Activated T-cell treated with anti-CD3 and anti-CD28 coated beads, Interleukin-2, amount 50 U/mL, for 24 hours (primary cell): ENCODE measurements at regions not wholly inside any gene's neighbourhood (a gene's known extent, or its start where the extent isn't known, plus 50 kb on each side); places are given as distances from the start of the nearest gene placed in this dataset.
"Not testable (repeated sequence)": the region's sequence is repeated elsewhere in the genome, so short reads cannot be mapped to it uniquely, and the experiment has no call there.

Source experiments
- DNase-seq: peaks from one replicate; pipeline ENCODE4 v3.0.0-alpha.2; 2020
- H3K27ac Mint-ChIP-seq: 2 replicates; pipeline ENCODE4 v1.8.0; 2020; ENCODE audit warnings: mild to moderate bottlenecking, mixed read lengths
- H3K27me3 Mint-ChIP-seq: 2 replicates; pipeline ENCODE4 v1.8.0; 2020; ENCODE audit warnings: mixed read lengths
- H3K36me3 Mint-ChIP-seq: 2 replicates; pipeline ENCODE4 v1.8.0; 2020; ENCODE audit warnings: low read depth, mixed read lengths
- H3K4me1 Mint-ChIP-seq: 2 replicates; pipeline ENCODE4 v1.8.0; 2020; ENCODE audit warnings: low read depth, mixed read lengths
- H3K4me3 Mint-ChIP-seq: 2 replicates; pipeline ENCODE4 v1.8.0; 2020; ENCODE audit warnings: mild to moderate bottlenecking, moderate library complexity, mixed read lengths
- H3K9me3 Mint-ChIP-seq: 2 replicates; pipeline ENCODE4 v1.8.0; 2020; ENCODE audit warnings: mixed read lengths

DNA sequence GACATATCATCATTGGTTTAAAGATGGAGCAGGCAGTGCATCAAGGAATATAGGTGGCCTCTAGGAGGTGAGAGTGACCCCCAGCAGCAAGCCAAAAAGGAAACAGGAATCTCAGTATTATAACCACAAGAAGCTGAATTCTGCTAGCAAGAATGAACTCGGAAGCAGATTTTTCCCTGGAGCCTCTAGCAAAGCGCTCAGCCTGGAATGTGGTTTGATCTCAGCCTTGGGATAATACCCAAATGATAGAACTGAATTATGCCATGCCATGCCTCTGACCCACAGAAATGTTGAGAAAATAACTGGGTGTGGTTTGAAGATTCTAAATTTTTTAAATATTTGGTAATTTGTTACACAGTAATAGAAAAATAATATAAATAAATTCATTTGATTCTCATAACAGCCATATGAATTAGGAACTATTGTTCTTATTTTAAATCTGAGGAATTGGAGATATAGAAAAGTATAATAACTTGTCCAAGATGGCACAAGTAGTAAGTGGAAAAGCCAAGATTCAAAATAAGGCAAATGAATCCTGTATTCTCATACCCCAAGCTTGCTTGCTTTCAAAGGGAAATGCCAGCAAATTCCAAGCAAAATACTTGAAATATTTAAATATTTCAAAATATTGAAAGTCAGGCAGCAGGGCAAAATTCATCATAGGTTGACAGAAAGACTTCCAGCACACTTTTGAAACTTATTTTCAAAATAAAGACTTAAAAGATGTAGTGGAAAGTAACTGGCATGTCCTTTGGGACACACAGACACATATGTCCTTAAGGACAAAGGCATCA lies 567.4 kb downstream of the KCNA4 start:
- no peaks in the 10 kb centered on the region for H3K4me1 Mint-ChIP-seq
- H3K27ac Mint-ChIP-seq: no peak overlapping the region
- no peak overlapping the region for H3K4me3 Mint-ChIP-seq
- peaks cover 4% of the 10 kb centered on the region for H3K9me3 Mint-ChIP-seq
- no peak for DNase-seq
- H3K27me3 Mint-ChIP-seq: no peaks in the 10 kb centered on the region
- H3K36me3 Mint-ChIP-seq: no peaks in the 10 kb centered on the region

DNA sequence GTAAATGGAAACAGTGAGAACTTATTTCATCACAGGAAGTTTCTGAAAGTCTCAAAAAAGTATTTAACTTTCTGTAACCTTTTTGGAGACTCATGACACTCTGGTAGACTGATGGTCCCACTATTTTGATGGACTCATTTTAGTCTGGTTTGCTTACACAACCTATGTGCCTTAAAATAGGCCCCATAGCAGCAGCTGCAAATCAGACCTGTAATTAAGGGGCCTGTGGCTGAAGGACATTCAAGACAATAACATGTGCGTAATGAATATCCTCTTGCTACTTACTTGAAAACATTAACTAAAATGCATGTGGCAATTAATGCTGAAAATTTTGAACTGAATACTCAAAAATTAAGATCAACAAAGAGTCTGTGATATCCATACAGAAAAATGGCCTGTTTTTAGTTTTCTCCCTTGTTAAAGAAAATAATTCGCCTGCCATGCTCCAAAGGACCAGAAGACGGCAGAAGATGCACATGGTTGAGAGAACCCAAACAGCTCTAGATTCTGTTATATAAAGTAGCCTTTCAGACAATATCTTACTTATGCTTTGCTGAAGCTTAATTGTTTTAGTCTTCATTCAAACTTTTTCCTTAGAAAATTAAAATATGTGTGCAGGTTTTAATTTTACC lies 568.5 kb downstream of the KCNA4 start:
- H3K9me3 Mint-ChIP-seq: peaks cover 4% of the 10 kb centered on the region
- no peak overlapping the region for H3K27ac Mint-ChIP-seq
- DNase-seq: no peak
- H3K27me3 Mint-ChIP-seq: no peaks in the 10 kb centered on the region
- H3K4me3 Mint-ChIP-seq: no peak overlapping the region
- no peaks in the 10 kb centered on the region for H3K36me3 Mint-ChIP-seq
- no peaks in the 10 kb centered on the region for H3K4me1 Mint-ChIP-seq

DNA sequence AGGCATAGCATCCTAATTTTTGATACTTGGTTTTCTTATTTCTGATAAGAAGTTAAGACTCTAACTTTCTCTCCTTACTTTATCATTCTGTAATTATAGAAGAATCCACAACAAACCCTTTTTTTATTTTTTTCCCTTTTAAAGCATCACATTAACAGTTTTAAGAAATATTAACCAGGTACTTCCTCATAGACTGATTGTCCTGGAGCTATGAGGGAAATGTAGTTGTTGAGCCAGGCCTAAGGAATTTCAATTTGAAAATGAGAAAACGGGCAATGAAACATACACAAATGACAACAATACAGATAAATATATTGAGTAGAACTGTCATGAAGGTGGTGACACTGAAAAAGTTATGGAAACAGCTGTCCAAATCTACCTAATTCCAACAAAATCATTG lies 569.0 kb downstream of the KCNA4 start:
- no peaks in the 10 kb centered on the region for H3K4me1 Mint-ChIP-seq
- no peaks in the 10 kb centered on the region for H3K27me3 Mint-ChIP-seq
- no peaks in the 10 kb centered on the region for H3K36me3 Mint-ChIP-seq
- H3K9me3 Mint-ChIP-seq: peaks cover 4% of the 10 kb centered on the region
- H3K27ac Mint-ChIP-seq: no peak overlapping the region
- no peak overlapping the region for H3K4me3 Mint-ChIP-seq
- DNase-seq: no peak

DNA sequence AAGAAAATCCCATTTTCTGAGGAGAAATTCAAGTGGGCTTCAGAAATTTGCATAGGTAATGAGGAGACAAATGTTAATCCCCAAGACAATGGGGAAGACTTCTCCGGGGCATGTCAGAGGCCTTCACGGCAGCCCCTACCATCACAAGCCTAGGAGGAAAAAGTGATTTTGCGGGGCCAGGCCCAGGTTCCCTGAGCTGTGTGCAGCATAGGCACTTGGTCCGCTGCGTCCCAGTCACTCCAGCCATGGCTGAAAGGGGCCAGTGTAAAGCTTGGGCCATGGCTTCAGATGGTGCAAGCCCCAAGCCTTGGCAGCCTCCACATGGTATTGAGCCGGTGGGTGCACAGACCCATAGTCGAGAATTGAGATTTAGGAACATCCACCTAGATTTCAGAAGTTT lies 570.7 kb downstream of the KCNA4 start:
- H3K27ac Mint-ChIP-seq: no peak overlapping the region
- H3K9me3 Mint-ChIP-seq: peaks cover 4% of the 10 kb centered on the region
- DNase-seq: no peak
- H3K27me3 Mint-ChIP-seq: no peaks in the 10 kb centered on the region
- H3K4me3 Mint-ChIP-seq: no peak overlapping the region
- H3K4me1 Mint-ChIP-seq: no peaks in the 10 kb centered on the region
- no peaks in the 10 kb centered on the region for H3K36me3 Mint-ChIP-seq

DNA sequence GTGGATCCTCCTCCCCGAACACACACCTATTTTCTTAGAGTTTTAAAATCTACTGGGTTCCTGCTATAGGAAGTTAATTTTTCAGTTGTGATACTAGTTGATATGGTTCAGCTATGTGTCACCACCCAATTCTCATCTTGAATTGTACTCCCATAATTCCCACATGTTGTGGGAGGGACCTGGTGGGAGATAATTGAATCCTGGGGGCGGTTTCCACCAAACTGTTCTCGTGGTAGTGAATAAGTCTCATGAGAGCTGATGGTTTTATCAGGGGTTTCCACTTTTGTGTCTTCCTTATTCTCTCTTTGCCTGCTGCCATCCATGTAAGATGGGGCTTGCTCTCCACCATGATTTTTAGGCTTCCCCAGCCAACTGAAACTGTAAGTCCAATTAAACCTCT lies 571.6 kb downstream of the KCNA4 start:
- not testable (repeated sequence) for H3K27ac Mint-ChIP-seq, H3K36me3 Mint-ChIP-seq, H3K4me1 Mint-ChIP-seq, DNase-seq, H3K27me3 Mint-ChIP-seq, H3K4me3 Mint-ChIP-seq, H3K9me3 Mint-ChIP-seq

DNA sequence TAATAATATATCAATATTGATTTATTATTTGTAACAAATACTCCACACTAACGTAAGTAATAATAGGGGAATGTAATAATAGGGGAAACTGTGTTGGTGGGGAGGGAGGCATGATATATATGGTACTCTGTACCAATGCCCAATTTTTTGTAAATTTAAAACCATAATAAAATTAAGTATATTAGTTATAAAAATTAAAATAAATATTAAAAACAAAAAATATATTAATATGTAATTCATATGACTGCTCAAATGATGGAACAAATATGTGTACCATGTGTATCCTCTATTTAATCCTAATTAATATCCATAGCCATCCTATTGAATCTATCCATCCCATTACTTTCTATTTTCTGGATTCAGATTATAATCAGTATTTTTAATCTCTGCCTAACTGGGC lies 578.0 kb downstream of the KCNA4 start:
- Mint-ChIP-seq H3K27ac (no peak overlapping the region), H3K27me3 (no peaks in the 10 kb centered on the region), H3K4me1 (no peaks in the 10 kb centered on the region), H3K9me3 (peaks cover 9% of the 10 kb centered on the region), H3K4me3 (no peak overlapping the region), H3K36me3 (no peaks in the 10 kb centered on the region)
- no peak for DNase-seq

DNA sequence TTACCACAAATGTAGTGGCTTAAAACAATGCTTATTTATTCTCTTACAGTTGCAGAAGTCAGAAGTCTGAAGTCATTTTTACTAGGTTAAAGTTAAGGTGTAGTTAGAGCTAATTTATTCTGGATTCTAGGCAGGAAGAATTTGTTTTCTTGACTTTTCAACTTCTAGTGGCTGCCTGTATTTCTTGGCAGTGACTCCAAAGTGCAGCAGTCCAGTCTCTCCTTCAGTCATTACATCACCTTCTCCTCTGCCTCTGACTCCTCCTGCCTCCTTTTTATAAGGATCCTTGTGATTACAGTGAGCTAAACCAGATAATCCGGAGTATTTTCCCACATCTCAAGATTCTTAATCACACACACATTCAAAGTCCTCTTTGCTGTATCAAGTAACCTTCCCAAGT lies 581.4 kb downstream of the KCNA4 start:
- Mint-ChIP-seq H3K27me3 (no peaks in the 10 kb centered on the region), H3K36me3 (no peaks in the 10 kb centered on the region), H3K4me3 (no peak overlapping the region), H3K9me3 (peaks cover 6% of the 10 kb centered on the region), H3K27ac (no peak overlapping the region), H3K4me1 (no peaks in the 10 kb centered on the region)
- DNase-seq: no peak

DNA sequence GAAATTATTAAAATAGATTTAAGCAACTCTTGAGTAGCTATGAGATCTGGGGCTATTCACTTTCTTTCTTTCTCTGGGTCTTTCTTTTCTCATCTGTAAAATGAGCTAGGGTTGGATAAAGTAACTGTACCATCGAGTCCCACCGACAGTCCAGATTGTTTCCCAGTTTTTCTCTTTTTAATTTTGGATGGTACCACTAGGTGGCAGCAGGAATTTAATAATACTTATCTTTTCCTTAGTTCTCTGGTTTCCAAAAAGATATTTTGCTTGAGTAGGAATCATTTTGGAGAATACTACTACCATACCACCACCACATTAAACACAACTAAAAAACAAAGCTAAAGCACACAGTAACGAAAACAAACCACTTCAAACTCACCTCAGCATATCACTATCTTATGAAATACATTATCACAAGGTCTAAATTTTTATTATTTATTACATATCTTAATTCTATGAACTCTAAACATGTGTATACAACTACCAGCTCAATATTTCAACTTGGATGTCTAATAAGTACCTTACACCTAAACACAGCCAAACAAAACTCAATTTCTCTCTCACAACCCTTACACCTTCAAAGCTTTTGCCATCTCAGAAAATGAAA lies 584.0 kb downstream of the KCNA4 start:
- H3K4me1 Mint-ChIP-seq: no peaks in the 10 kb centered on the region
- H3K4me3 Mint-ChIP-seq: no peak overlapping the region
- no peak for DNase-seq
- H3K27ac Mint-ChIP-seq: no peak overlapping the region
- H3K27me3 Mint-ChIP-seq: no peaks in the 10 kb centered on the region
- H3K36me3 Mint-ChIP-seq: no peaks in the 10 kb centered on the region
- H3K9me3 Mint-ChIP-seq: peaks cover 10% of the 10 kb centered on the region

DNA sequence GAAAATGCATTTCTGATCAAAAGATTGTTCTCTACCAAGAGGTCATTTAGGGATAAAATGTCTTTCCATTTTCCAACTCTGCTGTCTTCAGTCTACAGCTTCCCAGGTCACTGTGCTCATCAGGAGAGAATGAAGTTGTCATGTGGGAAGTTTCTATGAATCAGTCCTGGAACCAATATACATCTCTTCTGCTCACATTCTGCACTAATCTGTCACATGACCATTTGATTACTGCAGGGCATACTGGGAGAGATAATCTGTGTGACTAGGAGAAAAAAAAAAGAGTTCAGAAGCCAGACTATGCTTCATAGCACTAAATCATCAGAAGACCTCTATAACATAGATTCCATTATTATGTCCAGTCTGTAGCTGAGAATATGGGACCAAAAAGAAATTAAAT lies 611.5 kb downstream of the KCNA4 start:
- no peaks in the 10 kb centered on the region for H3K4me1 Mint-ChIP-seq
- H3K4me3 Mint-ChIP-seq: no peak overlapping the region
- peaks cover 8% of the 10 kb centered on the region for H3K9me3 Mint-ChIP-seq
- no peaks in the 10 kb centered on the region for H3K27me3 Mint-ChIP-seq
- no peak for DNase-seq
- no peak overlapping the region for H3K27ac Mint-ChIP-seq
- H3K36me3 Mint-ChIP-seq: no peaks in the 10 kb centered on the region

DNA sequence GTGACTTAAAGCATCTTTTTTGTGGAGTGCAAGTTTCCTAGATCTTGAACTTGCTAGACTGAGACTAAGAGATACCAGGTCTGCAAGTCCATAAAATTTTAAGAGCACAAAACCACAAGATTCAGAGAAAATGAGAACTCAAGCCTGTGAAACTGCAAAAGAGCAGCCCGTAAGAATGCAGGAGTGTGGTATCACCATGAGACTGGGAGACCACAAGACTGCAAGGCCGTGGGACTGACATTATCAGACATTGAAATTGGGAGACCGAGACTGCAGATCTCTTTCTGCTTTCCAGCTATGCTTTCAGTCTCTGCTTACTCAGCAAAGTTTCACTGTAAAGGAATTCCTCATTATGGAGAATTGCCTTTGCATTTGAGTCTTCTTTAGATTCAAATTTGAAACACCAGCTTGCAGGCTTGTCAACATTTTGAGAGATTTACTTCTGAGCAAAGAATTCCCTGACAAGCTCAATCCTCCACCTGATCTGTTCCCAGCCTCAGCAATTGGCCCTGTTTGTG lies 621.2 kb downstream of the KCNA4 start:
- H3K36me3 Mint-ChIP-seq: no peaks in the 10 kb centered on the region
- no peak overlapping the region for H3K27ac Mint-ChIP-seq
- no peaks in the 10 kb centered on the region for H3K4me1 Mint-ChIP-seq
- H3K9me3 Mint-ChIP-seq: peaks cover 16% of the 10 kb centered on the region
- no peak for DNase-seq
- H3K4me3 Mint-ChIP-seq: no peak overlapping the region
- no peaks in the 10 kb centered on the region for H3K27me3 Mint-ChIP-seq

DNA sequence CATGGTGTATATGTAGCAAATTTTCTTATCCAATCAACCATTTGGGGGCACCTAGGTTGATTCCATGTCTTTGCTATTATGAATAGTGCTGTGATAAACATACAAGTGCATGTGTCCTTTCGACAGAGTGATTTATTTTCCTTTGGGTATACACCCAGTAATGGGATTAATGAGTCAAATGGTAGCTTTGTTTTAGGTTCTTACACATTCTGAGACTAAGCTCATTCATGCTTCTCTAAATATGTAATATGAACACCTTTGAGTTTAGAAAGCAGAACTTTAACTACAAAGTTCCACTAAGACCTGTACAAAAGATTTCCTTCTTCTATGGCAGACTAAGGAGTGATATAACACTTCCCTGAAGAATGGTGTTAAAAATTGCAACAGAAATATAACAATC lies 627.0 kb downstream of the KCNA4 start:
- Mint-ChIP-seq H3K36me3 (no peaks in the 10 kb centered on the region), H3K4me3 (no peak overlapping the region), H3K4me1 (no peaks in the 10 kb centered on the region), H3K27me3 (no peaks in the 10 kb centered on the region), H3K9me3 (peaks cover 14% of the 10 kb centered on the region), H3K27ac (no peak overlapping the region)
- no peak for DNase-seq

DNA sequence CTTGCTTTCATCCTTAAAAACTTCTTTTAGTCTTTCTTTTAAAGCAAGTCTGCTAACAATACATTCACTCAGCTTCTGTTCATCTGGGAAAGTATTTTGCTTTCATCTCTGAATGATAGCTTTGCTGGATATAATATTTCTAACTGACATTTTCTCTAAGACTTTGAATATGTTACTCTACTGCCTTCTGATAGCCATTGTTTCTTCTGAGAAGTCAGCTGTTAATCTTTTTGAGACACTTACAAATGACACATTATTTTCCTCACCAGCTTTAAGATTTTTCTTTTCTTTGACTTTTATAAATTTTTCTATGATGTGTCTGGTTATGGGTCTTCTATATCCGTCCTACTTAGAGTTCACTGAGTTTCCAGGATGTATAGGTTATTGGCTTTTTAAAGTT lies 643.1 kb downstream of the KCNA4 start:
- Mint-ChIP-seq H3K9me3 (peaks cover 25% of the 10 kb centered on the region), H3K27me3 (no peaks in the 10 kb centered on the region), H3K27ac (no peak overlapping the region), H3K4me1 (no peaks in the 10 kb centered on the region), H3K4me3 (no peak overlapping the region), H3K36me3 (no peaks in the 10 kb centered on the region)
- no peak for DNase-seq

DNA sequence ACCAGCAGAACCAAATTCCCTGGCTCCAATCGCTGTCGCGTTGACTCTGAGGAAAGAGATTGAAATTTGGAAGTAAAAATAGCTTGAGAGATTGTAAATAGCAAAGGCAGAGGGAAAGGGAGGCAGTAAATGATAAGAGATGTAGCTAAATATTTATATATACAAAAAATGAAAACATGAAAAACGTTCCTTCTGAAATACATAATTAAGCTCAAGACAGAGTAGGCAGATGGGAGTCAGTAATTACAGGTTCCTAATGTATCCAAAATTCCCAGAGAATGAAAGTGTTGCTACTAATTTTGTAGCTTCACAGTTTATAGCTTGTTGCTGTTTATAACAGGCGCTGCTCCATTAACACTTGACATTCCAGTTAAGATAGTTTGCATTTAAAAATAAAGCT lies 648.7 kb downstream of the KCNA4 start:
- no peak for DNase-seq
- H3K9me3 Mint-ChIP-seq: peaks cover 20% of the 10 kb centered on the region
- H3K27ac Mint-ChIP-seq: no peak overlapping the region
- H3K36me3 Mint-ChIP-seq: no peaks in the 10 kb centered on the region
- H3K4me1 Mint-ChIP-seq: no peaks in the 10 kb centered on the region
- H3K4me3 Mint-ChIP-seq: no peak overlapping the region
- H3K27me3 Mint-ChIP-seq: no peaks in the 10 kb centered on the region

DNA sequence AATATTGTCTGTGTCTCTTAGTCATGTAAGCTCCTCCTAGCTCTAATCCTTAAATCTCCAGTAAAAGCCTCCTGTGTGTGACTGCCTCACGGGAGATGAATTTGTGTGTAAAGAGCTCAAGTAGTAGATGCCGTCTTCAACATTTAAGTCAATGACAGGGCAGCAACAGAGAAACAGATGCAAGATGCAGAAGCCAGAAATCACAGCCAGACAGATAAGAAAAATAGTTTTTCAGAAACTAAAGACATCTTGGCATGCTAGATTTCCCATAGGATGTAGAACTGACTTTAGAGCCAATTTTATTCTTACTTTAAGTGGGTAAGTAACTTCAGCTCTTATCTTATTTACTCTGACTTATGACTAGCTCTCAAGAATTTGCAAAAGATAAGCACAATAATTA lies 652.8 kb downstream of the KCNA4 start:
- no peak for DNase-seq
- H3K27me3 Mint-ChIP-seq: no peaks in the 10 kb centered on the region
- no peaks in the 10 kb centered on the region for H3K36me3 Mint-ChIP-seq
- H3K27ac Mint-ChIP-seq: no peak overlapping the region
- H3K4me3 Mint-ChIP-seq: no peak overlapping the region
- H3K4me1 Mint-ChIP-seq: no peaks in the 10 kb centered on the region
- peaks cover 19% of the 10 kb centered on the region for H3K9me3 Mint-ChIP-seq

DNA sequence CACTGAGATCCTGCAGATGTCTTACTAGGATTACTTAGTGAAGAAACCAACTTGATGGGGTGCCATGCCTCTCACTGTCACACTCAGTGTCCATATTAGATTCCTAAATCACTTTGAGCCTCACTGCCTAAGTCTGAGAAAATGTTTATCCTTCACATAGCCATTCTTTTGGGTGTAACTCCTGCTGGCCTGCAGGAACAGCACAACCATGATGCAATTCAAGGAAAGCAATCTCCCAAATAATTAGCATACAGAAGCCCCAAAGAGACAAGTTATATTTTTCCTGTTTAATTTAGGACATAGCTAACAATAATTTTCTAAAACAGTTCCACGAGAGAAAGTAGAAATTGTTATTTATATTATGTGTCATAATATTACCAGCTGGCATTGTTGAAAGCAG lies 655.5 kb downstream of the KCNA4 start:
- no peak overlapping the region for H3K27ac Mint-ChIP-seq
- H3K9me3 Mint-ChIP-seq: peaks cover 15% of the 10 kb centered on the region
- H3K4me1 Mint-ChIP-seq: no peaks in the 10 kb centered on the region
- H3K4me3 Mint-ChIP-seq: no peak overlapping the region
- H3K36me3 Mint-ChIP-seq: no peaks in the 10 kb centered on the region
- no peaks in the 10 kb centered on the region for H3K27me3 Mint-ChIP-seq
- no peak for DNase-seq
